Suprapubic skin (tissue), 4 donors: ENCODE measurements at regions not wholly inside any gene's neighbourhood (a gene's known extent, or its start where the extent isn't known, plus 50 kb on each side); places are given as distances from the start of the nearest gene placed in this dataset.

Experiments used
- EP300 ChIP-seq: sonication (generic); formaldehyde crosslinking; IDR thresholded peaks from one replicate; pipeline ENCODE4 v1.6.1; 2017; ENCODE audit warnings: antibody characterized with exemption
- POLR2A ChIP-seq, 2 donors: fragments of 450-650 bp; IDR thresholded peaks; one replicate each; pipeline ENCODE4 v1.6.1; 2017; ENCODE audit warnings: antibody characterized with exemption in 2 of 2, mild to moderate bottlenecking in 2 of 2, moderate library complexity in 2 of 2
- POLR2AphosphoS5 ChIP-seq, 3 donors: sonication (generic); formaldehyde crosslinking; IDR thresholded peaks; one replicate each; pipeline ENCODE4 v1.6.1; 2017; ENCODE audit warnings: antibody characterized with exemption in 3 of 3
- TF ChIP-seq, protein P1 (sequence below), 2 donors: fragments of 200-600 bp in 1 of 2; fragments of 450-650 bp in 1 of 2; sonication (generic) in 1 of 2; IDR thresholded peaks; one replicate each; pipeline ENCODE4 v1.5.1; 2016 to 2019; ENCODE audit warnings: antibody characterized with exemption in 2 of 2, mild to moderate bottlenecking in 1 of 2, moderate library complexity in 1 of 2

DNA sequence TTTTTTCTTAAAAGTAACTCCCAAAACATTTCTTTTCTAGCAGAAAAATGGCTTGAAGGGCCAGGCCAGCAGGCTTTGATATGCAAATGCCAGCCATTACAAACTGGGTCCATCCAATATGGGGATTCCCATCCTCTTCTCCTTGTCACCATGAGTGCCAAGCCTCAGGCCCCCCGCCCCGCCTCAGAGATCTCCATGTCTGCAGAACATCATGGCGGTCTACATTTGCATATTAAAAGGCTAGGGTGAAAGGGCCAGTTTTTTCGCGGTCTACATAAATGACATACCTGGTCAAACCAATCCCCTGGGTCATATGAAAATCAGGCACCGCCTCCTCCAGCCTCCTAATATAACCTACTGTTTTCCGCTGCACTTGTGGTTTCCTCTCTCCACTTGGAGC, 1327.6 kb downstream of the UQCRFS1 start:
- no peak for TF ChIP-seq POLR2AphosphoS5 (IDR thresholded peaks at IDR 0.05)
- TF ChIP-seq, protein P1, sequence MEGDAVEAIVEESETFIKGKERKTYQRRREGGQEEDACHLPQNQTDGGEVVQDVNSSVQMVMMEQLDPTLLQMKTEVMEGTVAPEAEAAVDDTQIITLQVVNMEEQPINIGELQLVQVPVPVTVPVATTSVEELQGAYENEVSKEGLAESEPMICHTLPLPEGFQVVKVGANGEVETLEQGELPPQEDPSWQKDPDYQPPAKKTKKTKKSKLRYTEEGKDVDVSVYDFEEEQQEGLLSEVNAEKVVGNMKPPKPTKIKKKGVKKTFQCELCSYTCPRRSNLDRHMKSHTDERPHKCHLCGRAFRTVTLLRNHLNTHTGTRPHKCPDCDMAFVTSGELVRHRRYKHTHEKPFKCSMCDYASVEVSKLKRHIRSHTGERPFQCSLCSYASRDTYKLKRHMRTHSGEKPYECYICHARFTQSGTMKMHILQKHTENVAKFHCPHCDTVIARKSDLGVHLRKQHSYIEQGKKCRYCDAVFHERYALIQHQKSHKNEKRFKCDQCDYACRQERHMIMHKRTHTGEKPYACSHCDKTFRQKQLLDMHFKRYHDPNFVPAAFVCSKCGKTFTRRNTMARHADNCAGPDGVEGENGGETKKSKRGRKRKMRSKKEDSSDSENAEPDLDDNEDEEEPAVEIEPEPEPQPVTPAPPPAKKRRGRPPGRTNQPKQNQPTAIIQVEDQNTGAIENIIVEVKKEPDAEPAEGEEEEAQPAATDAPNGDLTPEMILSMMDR (IDR thresholded peaks at IDR 0.05) = no peak
- no peak for TF ChIP-seq POLR2A (IDR thresholded peaks at IDR 0.05)
- TF ChIP-seq EP300 = no peak
